Stimulated activated CD8-positive, alpha-beta memory T cell treated with anti-CD3 and anti-CD28 coated beads, Interleukin-4, amount 100 ng/mL, for 1 hour (primary cell): ENCODE measurements at regions not wholly inside any gene's neighbourhood (a gene's known extent, or its start where the extent isn't known, plus 50 kb on each side); places are given as distances from the start of the nearest gene placed in this dataset.
"Not testable (repeated sequence)": the region's sequence is repeated elsewhere in the genome, so short reads cannot be mapped to it uniquely, and the experiment has no call there.

ENCODE experiments used
- DNase-seq, 2 donors: peaks; one replicate each; pipeline ENCODE4 v3.0.0-alpha.2; 2020; ENCODE audit warnings: low read depth in 2 of 2, low spot score in 1 of 2

DNA sequence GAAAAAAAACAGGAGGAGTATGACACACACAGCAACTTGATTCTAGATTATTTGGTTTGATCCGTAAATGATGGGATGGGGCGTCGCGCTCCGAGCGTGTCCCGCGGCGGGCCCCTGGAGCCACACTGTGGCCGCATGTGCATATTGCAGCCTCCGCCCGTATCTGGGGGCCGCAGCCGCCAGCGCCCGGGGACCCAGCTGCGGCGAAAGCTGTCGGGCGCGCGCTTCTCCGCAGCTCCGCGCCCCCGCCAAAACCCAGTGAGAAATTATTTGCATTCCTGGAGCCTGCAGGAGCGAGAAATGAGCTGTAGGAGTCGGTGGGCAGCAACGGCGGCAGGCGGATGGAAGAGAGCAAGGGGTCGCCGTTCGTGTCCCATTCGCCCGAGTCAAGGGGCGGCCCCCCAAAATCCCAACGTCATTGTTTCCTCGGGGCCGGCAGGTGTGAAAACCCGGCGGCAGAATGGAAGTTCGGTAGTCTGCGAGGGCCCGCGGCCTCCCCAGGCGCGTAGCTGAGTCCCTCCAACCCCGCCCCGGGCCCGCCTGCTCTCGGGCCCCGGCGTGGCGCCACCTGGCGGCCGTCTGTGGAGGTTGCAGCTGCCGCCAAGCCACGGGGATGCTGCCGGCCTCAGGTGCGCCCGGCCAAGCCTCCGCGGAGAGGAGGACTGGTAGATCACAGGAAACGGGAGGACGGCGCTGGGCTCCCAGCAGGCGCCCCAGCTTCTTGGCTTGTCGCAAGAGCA is 86.8 kb downstream of the FAM72B start:
- peak; percentile 52 to 66 for DNase-seq

- not testable (repeated sequence) for DNase-seq
Observed at GRCh38 chr1:121097867-121098215, 86.3 kb downstream of the FAM72B start.

DNA sequence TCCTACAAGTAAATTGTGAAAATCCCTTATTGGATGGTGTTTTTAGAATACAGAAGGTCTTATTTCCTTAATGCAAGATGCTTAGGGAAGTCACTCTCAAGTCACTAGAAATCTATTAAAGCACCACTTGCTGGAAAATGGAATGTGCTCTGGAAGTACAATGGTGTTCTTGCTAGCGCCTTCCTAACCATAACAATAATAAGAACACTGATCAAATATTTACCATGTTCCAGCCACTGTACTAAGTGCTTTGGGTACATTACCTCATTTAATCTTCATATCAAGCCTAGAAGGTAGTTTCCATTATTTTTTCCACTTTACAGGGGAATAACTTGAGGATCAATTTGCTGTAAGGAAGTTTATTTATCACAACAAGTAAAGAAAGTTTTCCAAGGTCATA is 75.1 kb downstream of the FAM72B start:
- not testable (repeated sequence) for DNase-seq

DNA sequence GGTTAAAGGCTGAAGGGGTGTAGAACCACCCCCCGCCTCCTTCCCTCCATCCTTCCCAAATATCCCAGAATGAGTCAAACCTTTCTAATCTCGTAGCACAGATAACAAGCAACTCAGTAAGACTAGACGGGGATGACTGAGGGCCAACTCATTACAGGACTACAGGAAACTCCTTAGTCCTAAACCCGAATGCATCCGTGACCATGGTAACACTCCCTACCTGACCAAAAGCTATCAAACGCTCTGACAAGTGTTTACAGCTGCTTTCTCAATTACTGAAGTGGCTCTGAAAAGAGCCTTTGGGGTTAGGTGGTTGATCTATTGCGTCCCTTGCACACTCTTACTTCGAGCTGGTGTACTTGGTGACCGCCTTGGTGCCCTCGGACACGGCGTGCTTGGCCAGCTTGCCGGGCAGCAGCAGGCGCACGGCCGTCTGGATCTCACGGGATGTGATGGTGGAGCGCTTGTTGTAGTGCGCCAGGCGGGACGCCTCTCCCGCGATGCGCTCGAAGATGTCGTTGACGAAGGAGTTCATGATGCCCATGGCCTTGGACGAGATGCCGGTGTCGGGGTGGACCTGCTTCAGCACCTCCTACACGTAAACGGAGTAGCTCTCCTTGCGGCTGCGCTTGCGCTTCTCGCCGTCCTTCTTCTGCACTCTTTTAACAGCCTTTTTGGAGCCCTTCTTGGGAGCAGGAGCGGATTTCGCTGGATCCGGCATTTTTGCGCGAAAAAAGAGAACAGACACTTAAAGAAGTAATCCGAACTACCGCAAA is 67.4 kb downstream of the FAM72B start:
- not testable (repeated sequence) for DNase-seq

DNA sequence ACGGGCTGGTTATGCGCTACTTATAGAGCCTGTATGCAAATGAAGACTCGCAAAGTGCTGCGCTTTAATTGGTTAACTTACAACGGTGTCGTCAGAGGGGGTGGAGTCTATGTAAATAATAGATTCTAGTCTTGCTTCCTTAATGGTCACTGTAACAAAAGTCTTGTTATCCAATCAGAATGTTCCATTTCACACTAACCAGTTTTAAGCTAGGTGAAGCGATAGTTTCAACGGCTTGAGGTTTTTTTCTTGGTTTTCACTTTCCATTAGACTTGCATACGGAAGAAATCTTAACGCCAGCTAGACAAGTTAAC is 66.9 kb downstream of the FAM72B start:
- DNase-seq, result not testable (repeated sequence)

GRCh38 chr1:121117622-121118479 is 66.3 kb downstream of the FAM72B start:
- DNase-seq, result not testable (repeated sequence)
